DND-41 (cell line): ENCODE measurements at regions not wholly inside any gene's neighbourhood (a gene's known extent, or its start where the extent isn't known, plus 50 kb on each side); places are given as distances from the start of the nearest gene placed in this dataset.

ENCODE experiments used
- ATAC-seq: fragments of 200-7000 bp; cut with Tn5 transposase; 3 replicates; pipeline ENCODE4 v1.9.1; 2021; ENCODE audit warnings: low read depth; ENCODE audit not compliant: insufficient read depth
- DNase-seq: peaks from one replicate; pipeline ENCODE4 v3.0.0-alpha.2; 2020
- H2AFZ ChIP-seq: 2 replicates; pipeline ENCODE4 v1.6.0; 2012; ENCODE audit warnings: low read depth, low read length
- H3K27ac ChIP-seq: 2 replicates; pipeline ENCODE4 v1.5.1; 2012; ENCODE audit warnings: low read length, inconsistent platforms
- H3K27me3 ChIP-seq: fragments of 200-600 bp; sonication (generic); 2 replicates; pipeline ENCODE4 v1.6.0; 2012; ENCODE audit warnings: low read length, mild to moderate bottlenecking, inconsistent platforms; ENCODE audit not compliant: insufficient read depth, poor library complexity
- H3K36me3 ChIP-seq: 2 replicates; pipeline ENCODE4 v1.5.1; 2012; ENCODE audit warnings: low read length, inconsistent platforms; ENCODE audit not compliant: insufficient read depth
- H3K4me1 ChIP-seq: 2 replicates; pipeline ENCODE4 v1.5.1; 2012; ENCODE audit warnings: mild to moderate bottlenecking, low read length; ENCODE audit not compliant: insufficient read depth
- H3K4me2 ChIP-seq: 2 replicates; pipeline ENCODE4 v1.6.0; 2012; ENCODE audit warnings: mild to moderate bottlenecking, moderate library complexity, low read length, inconsistent platforms; ENCODE audit not compliant: insufficient read depth
- H3K4me3 ChIP-seq, 2 experiments: fragments of 200-600 bp in 1 of 2; shearing (Covaris generic) in 1 of 2; 2 replicates each; pipeline ENCODE4 v1.5.1; 2012 to 2016; ENCODE audit warnings: inconsistent platforms in 2 of 2, low read length in 2 of 2, mild to moderate bottlenecking in 2 of 2, low read depth in 1 of 2, moderate library complexity in 1 of 2
- H3K79me2 ChIP-seq: 2 replicates; pipeline ENCODE4 v1.6.0; 2012; ENCODE audit warnings: low read length, inconsistent platforms; ENCODE audit not compliant: insufficient read depth
- H3K9ac ChIP-seq: 2 replicates; pipeline ENCODE4 v1.6.0; 2012; ENCODE audit warnings: low read depth, mild to moderate bottlenecking, inconsistent platforms, low read length, moderate library complexity
- H3K9me3 ChIP-seq: 2 replicates; pipeline ENCODE4 v1.5.1; 2012; ENCODE audit warnings: low read length, moderate library complexity, mild to moderate bottlenecking, inconsistent platforms; ENCODE audit not compliant: insufficient read depth, severe bottlenecking
- H4K20me1 ChIP-seq: 2 replicates; pipeline ENCODE4 v1.6.0; 2012; ENCODE audit warnings: low read length; ENCODE audit not compliant: insufficient read depth
- EZH2 ChIP-seq: IDR thresholded peaks from 3 replicates; pipeline ENCODE4 v1.6.1; 2012; ENCODE audit warnings: borderline replicate concordance, low read depth, mild to moderate bottlenecking, moderate library complexity, low read length, inconsistent platforms; ENCODE audit not compliant: severe bottlenecking
- TF ChIP-seq, protein P1 (sequence below): IDR thresholded peaks from 2 replicates; pipeline ENCODE4 v1.5.1; 2012; ENCODE audit warnings: borderline replicate concordance, low read length, moderate library complexity, mild to moderate bottlenecking; ENCODE audit not compliant: poor library complexity, severe bottlenecking; ENCODE audit errors: extremely low read depth

DNA sequence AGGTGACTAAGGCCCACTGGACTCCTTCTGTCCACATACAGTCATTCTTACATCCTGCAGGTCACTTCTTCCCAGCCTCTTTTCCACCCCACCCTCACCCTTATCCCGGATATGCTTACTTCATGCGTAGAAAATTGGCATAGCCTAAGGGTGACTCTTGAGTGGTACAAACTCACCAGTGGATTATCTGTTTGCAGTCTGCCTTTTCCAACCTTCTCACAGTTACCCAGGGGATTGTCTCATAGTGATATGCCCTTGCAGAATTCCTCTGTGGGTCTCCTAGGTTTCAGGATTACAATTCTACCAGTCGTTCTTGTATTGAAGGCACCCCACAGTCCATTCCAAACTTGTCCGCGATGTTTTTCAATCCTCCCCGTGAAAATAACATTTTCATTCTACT, 752.9 kb upstream of the HS6ST1 start:
- no peaks in the 10 kb centered on the region for H3K79me2 ChIP-seq
- H4K20me1 ChIP-seq: no peaks in the 10 kb centered on the region
- H3K27me3 ChIP-seq: peaks cover 8% of the 10 kb centered on the region
- no peak overlapping the region for H3K4me2 ChIP-seq
- H3K9me3 ChIP-seq: no peaks in the 10 kb centered on the region
- no peak overlapping the region for H2AFZ ChIP-seq
- H3K27ac ChIP-seq: no peak overlapping the region
- H3K9ac ChIP-seq: no peak overlapping the region
- no peaks in the 10 kb centered on the region for H3K36me3 ChIP-seq
- DNase-seq: no peak
- TF ChIP-seq, protein P1, sequence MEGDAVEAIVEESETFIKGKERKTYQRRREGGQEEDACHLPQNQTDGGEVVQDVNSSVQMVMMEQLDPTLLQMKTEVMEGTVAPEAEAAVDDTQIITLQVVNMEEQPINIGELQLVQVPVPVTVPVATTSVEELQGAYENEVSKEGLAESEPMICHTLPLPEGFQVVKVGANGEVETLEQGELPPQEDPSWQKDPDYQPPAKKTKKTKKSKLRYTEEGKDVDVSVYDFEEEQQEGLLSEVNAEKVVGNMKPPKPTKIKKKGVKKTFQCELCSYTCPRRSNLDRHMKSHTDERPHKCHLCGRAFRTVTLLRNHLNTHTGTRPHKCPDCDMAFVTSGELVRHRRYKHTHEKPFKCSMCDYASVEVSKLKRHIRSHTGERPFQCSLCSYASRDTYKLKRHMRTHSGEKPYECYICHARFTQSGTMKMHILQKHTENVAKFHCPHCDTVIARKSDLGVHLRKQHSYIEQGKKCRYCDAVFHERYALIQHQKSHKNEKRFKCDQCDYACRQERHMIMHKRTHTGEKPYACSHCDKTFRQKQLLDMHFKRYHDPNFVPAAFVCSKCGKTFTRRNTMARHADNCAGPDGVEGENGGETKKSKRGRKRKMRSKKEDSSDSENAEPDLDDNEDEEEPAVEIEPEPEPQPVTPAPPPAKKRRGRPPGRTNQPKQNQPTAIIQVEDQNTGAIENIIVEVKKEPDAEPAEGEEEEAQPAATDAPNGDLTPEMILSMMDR: no peak
- no peak for TF ChIP-seq EZH2
- ATAC-seq: no peak
- H3K4me1 ChIP-seq: no peaks in the 10 kb centered on the region
- no peak overlapping the region for H3K4me3 ChIP-seq

DNA sequence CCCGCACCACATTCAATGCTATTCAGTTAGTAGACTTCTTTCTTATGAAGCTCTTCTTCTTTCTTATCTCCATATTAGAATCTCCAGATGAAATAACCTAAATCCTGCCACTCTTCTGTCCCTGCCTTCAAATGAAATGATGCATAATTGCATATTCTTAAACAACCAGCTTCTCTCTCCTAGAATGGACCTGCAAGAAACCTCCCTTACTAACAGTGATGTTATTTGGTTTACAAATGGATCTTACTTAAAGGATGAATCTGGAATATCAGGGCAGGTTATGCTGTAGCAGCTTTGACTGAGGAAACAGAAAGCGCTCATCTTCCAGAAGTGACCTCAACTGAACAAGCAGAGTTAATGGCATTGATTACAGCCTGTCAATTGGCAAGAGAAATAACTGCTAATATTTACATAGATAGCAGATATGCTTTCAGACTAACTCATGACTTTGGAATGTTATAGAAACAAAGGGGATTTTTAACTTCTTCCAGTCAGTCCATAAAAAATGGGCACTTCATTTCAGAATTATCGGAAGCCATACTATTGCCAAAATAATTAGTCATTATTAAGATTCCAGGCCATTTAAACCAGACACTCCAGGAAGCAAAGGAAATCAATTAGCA, 755.7 kb upstream of the HS6ST1 start:
- Histone ChIP-seq H3K27ac (no peak overlapping the region), H3K9ac (no peak overlapping the region), H3K27me3 (peaks cover 17% of the 10 kb centered on the region), H3K9me3 (no peaks in the 10 kb centered on the region), H3K4me2 (no peak overlapping the region), H4K20me1 (no peaks in the 10 kb centered on the region), H3K36me3 (no peaks in the 10 kb centered on the region), H3K4me1 (no peaks in the 10 kb centered on the region), H3K4me3 (no peak overlapping the region), H2AFZ (no peak overlapping the region), H3K79me2 (no peaks in the 10 kb centered on the region)
- ATAC-seq (no peak), DNase-seq (no peak)
- no peak for TF ChIP-seq EZH2
- TF ChIP-seq, protein P1: no peak

DNA sequence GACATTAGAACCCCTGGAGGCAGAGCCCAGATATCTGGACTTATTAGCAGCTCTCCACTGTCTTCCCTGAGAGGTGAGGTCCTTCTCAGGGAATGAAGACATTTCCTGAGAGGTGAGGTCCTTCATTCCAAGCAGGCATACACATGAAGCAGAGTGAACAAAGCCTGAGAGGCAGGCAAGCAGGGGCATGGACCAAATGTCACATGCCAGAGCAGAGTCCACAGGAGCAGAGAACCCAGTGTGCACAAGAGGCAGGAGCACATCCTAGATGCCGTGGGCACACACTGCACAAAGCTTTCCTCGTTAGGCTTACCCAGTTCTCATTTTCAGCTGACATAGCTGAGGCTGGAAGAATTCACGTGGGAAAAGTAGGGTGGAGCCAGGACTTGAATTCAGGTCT, 759.9 kb upstream of the HS6ST1 start:
- no peaks in the 10 kb centered on the region for H3K9me3 ChIP-seq
- DNase-seq (no peak), ATAC-seq (no peak)
- H3K4me3 ChIP-seq: no peak overlapping the region
- H3K27ac ChIP-seq: no peak overlapping the region
- H3K4me1 ChIP-seq: no peaks in the 10 kb centered on the region
- no peaks in the 10 kb centered on the region for H3K36me3 ChIP-seq
- peaks cover 30% of the 10 kb centered on the region for H3K27me3 ChIP-seq
- no peak overlapping the region for H3K4me2 ChIP-seq
- TF ChIP-seq EZH2: no peak
- TF ChIP-seq, protein P1: no peak
- H4K20me1 ChIP-seq: no peaks in the 10 kb centered on the region
- no peak overlapping the region for H2AFZ ChIP-seq
- no peak overlapping the region for H3K9ac ChIP-seq
- H3K79me2 ChIP-seq: no peaks in the 10 kb centered on the region
